GM21619 (cell line): ENCODE measurements at regions not wholly inside any gene's neighbourhood (a gene's known extent, or its start where the extent isn't known, plus 50 kb on each side); places are given as distances from the start of the nearest gene placed in this dataset.
"Not testable (repeated sequence)": the region's sequence is repeated elsewhere in the genome, so short reads cannot be mapped to it uniquely, and the experiment has no call there.

Source experiments
- ATAC-seq: cut with Tn5 transposase; IDR thresholded peaks from one replicate; pipeline ENCODE4 v1.9.1; 2021; ENCODE audit not compliant: unreplicated experiment

GRCh38 chr3:145459681-145460080 lies 701.3 kb downstream of the PLOD2 start:
- ATAC-seq, result not testable (repeated sequence)

- ATAC-seq, result no peak
These were observed 689.0 kb downstream of the PLOD2 start for GRCh38 chr3:145471976-145472375.

- ATAC-seq, result not testable (repeated sequence)
These were observed 678.2 kb downstream of the PLOD2 start for GRCh38 chr3:145482735-145483134.

- no peak for ATAC-seq
These were observed 677.0 kb downstream of the PLOD2 start for GRCh38 chr3:145483992-145484391.

- ATAC-seq, result no peak
These were observed 672.0 kb downstream of the PLOD2 start for GRCh38 chr3:145489011-145489410.

- no peak for ATAC-seq
These were observed 670.6 kb downstream of the PLOD2 start for GRCh38 chr3:145490088-145491048.

- ATAC-seq, result no peak
These were observed 668.5 kb downstream of the PLOD2 start for GRCh38 chr3:145492456-145492855.

- ATAC-seq, result not testable (repeated sequence)
These were observed 643.6 kb downstream of the PLOD2 start for GRCh38 chr3:145517416-145517815.

- no peak for ATAC-seq
These were observed 642.3 kb downstream of the PLOD2 start for GRCh38 chr3:145518639-145519038.

GRCh38 chr3:145519398-145520047 lies 641.5 kb downstream of the PLOD2 start:
- no peak for ATAC-seq

GRCh38 chr3:145522179-145522578 lies 638.8 kb downstream of the PLOD2 start:
- ATAC-seq, result no peak

GRCh38 chr3:145522893-145523651 lies 637.9 kb downstream of the PLOD2 start:
- ATAC-seq, result no peak

- ATAC-seq, result no peak
These were observed 629.4 kb downstream of the PLOD2 start for GRCh38 chr3:145531548-145531947.

GRCh38 chr3:145533696-145534095 lies 627.3 kb downstream of the PLOD2 start:
- no peak for ATAC-seq

- ATAC-seq, result no peak
These were observed 624.5 kb downstream of the PLOD2 start for GRCh38 chr3:145536461-145536860.

- ATAC-seq, result no peak
These were observed 610.5 kb downstream of the PLOD2 start for GRCh38 chr3:145550522-145550921.

- no peak for ATAC-seq
These were observed 603.6 kb downstream of the PLOD2 start for GRCh38 chr3:145557405-145557804.

GRCh38 chr3:145578471-145578870 lies 582.5 kb downstream of the PLOD2 start:
- no peak for ATAC-seq

GRCh38 chr3:145581694-145582093 lies 579.3 kb downstream of the PLOD2 start:
- ATAC-seq, result no peak

GRCh38 chr3:145604851-145605250 lies 556.1 kb downstream of the PLOD2 start:
- ATAC-seq, result no peak

- ATAC-seq, result no peak
These were observed 541.0 kb downstream of the PLOD2 start for GRCh38 chr3:145620002-145620401.
